CD4-positive, alpha-beta T cell (primary cell): ENCODE measurements at regions not wholly inside any gene's neighbourhood (a gene's known extent, or its start where the extent isn't known, plus 50 kb on each side); places are given as distances from the start of the nearest gene placed in this dataset.

Experiments
- ATAC-seq: fragments of 200-7000 bp; cut with Tn5 transposase; one replicate; pipeline ENCODE4 v1.10.0; 2022; ENCODE audit warnings: mild to moderate bottlenecking; ENCODE audit not compliant: poor library complexity
- CTCF ChIA-PET: fragments of 350-600 bp; sonication (Branson Sonifier 250); formaldehyde crosslinking; loops from one replicate; lab custom pipeline; 2021; ENCODE audit warnings: antibody characterized with exemption, inconsistent platforms; lab: Charles Lee
- POLR2A ChIA-PET: fragments of 350-600 bp; sonication (Branson Sonifier 250); formaldehyde crosslinking; loops from one replicate; lab custom pipeline; 2021; ENCODE audit warnings: antibody characterized with exemption, inconsistent platforms; lab: Charles Lee
- DNase-seq, 14 experiments: peaks; one replicate each; pipeline ENCODE4 v3.0.0-alpha.2; 2013 to 2020; ENCODE audit warnings: mixed read lengths in 2 of 14
- H3K27ac ChIP-seq, 2 donors: one replicate each; pipeline versions ENCODE4 v1.5.1 to v1.7.0; 2013; ENCODE audit warnings: low read length in 2 of 2, low read depth in 1 of 2, mild to moderate bottlenecking in 1 of 2
- H3K27me3 ChIP-seq, 2 experiments: 1 replicate in 1 of 2; 2 replicates in 1 of 2; pipeline versions ENCODE4 v1.6.1 to v1.7.0; 2013; ENCODE audit warnings: low read length in 2 of 2, control low read depth in 1 of 2, mild to moderate bottlenecking in 1 of 2, moderate library complexity in 1 of 2; ENCODE audit not compliant: insufficient read depth in 2 of 2, control insufficient read depth in 1 of 2
- H3K36me3 ChIP-seq: one replicate; pipeline ENCODE4 v1.6.1; 2013; ENCODE audit warnings: low read length, control low read depth; ENCODE audit not compliant: insufficient read depth
- H3K4me1 ChIP-seq: one replicate; pipeline ENCODE4 v1.6.1; 2013; ENCODE audit warnings: low read length, control low read depth; ENCODE audit not compliant: insufficient read depth
- H3K4me3 ChIP-seq: one replicate; pipeline ENCODE4 v1.5.1; 2013; ENCODE audit warnings: mild to moderate bottlenecking, low read length, moderate library complexity
- H3K9me3 ChIP-seq, 2 experiments: 1 replicate in 1 of 2; 2 replicates in 1 of 2; pipeline versions ENCODE4 v1.6.1 to v1.7.0; 2013; ENCODE audit warnings: low read length in 2 of 2, mild to moderate bottlenecking in 2 of 2, control low read depth in 1 of 2, moderate library complexity in 1 of 2; ENCODE audit not compliant: control insufficient read depth in 1 of 2, insufficient read depth in 1 of 2
- H3K27ac Mint-ChIP-seq: one replicate; pipeline ENCODE4 v1.8.0; 2020; ENCODE audit warnings: mixed read lengths
- H3K27me3 Mint-ChIP-seq: one replicate; pipeline ENCODE4 v1.8.0; 2021; ENCODE audit warnings: mixed read lengths
- H3K36me3 Mint-ChIP-seq: one replicate; pipeline ENCODE4 v1.8.0; 2021; ENCODE audit warnings: low read depth, mixed read lengths
- H3K4me1 Mint-ChIP-seq: one replicate; pipeline ENCODE4 v1.8.0; 2021; ENCODE audit warnings: low read depth, mixed read lengths
- H3K4me3 Mint-ChIP-seq: one replicate; pipeline ENCODE4 v1.8.0; 2020; ENCODE audit warnings: mild to moderate bottlenecking, mixed read lengths
- H3K9me3 Mint-ChIP-seq: one replicate; pipeline ENCODE4 v1.8.0; 2020; ENCODE audit warnings: mixed read lengths
- intact Hi-C, 2 experiments: fragments of 100-400 bp; cut with DNase I in 1 of 2; cut with micrococcal nuclease in 1 of 2; formaldehyde crosslinking; loops; one replicate each; pipeline versions ENCODE4 v1.15.1 to v1.9.0; 2023 to 2025; cut with DNase I, micrococcal nuclease
- TF ChIP-seq, protein P1 (sequence below): fragments of 200-600 bp; IDR thresholded peaks from one replicate; pipeline ENCODE4 v1.8.0; 2022; ENCODE audit warnings: antibody characterized with exemption, mild to moderate bottlenecking

- H3K4me3 Mint-ChIP-seq: no peak overlapping the region
- POLR2A ChIA-PET: interaction anchor here (0.6 kb wide), 1 partner anchor 1163 kb away, joined by 3 read pairs; no protein-coding TSS in a partner anchor
These were observed 525.7 kb downstream of the NPIPA7 start for GRCh38 chr16:16904601-16905000.

DNA sequence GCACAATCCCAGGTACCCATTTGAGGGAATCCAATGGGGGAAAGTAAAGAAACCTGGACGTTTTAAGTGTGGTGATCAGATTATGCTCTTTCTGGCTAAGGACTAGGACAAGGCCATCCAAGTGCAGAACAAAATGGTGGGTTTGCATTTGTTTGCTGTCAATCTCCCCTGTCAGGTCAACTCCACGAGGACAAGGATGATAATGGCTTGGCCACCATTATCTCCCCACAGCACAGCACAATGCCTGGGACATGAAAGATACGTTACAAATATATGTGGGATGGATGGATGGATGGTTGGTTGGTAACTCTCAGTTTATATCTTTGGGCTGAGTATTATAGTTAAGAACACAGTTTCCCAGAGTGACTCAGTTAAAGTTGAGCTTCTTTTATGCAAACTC is 526.9 kb downstream of the NPIPA7 start:
- DNase-seq: no peak
- no peaks in the 10 kb centered on the region for H3K36me3 Mint-ChIP-seq
- Histone ChIP-seq H3K4me3 (no peak overlapping the region), H3K36me3 (no peaks in the 10 kb centered on the region), H3K4me1 (no peaks in the 10 kb centered on the region), H3K9me3 (peaks cover 3 to 4% of the 10 kb centered on the region in 2 experiments), H3K27me3 (no peaks in the 10 kb centered on the region), H3K27ac (no peak overlapping the region)
- H3K27me3 Mint-ChIP-seq: peaks cover 9% of the 10 kb centered on the region
- H3K4me1 Mint-ChIP-seq: no peaks in the 10 kb centered on the region
- TF ChIP-seq, protein P1, sequence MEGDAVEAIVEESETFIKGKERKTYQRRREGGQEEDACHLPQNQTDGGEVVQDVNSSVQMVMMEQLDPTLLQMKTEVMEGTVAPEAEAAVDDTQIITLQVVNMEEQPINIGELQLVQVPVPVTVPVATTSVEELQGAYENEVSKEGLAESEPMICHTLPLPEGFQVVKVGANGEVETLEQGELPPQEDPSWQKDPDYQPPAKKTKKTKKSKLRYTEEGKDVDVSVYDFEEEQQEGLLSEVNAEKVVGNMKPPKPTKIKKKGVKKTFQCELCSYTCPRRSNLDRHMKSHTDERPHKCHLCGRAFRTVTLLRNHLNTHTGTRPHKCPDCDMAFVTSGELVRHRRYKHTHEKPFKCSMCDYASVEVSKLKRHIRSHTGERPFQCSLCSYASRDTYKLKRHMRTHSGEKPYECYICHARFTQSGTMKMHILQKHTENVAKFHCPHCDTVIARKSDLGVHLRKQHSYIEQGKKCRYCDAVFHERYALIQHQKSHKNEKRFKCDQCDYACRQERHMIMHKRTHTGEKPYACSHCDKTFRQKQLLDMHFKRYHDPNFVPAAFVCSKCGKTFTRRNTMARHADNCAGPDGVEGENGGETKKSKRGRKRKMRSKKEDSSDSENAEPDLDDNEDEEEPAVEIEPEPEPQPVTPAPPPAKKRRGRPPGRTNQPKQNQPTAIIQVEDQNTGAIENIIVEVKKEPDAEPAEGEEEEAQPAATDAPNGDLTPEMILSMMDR: no peak
- no peak for ATAC-seq
- no peak overlapping the region for H3K27ac Mint-ChIP-seq
- intact Hi-C loops: no loop called here
- H3K4me3 Mint-ChIP-seq: no peak overlapping the region
- peaks cover 5% of the 10 kb centered on the region for H3K9me3 Mint-ChIP-seq
- ChIA-PET CTCF (no interaction called here), POLR2A (no interaction called here)

More at GRCh38 chr16:16904601-16905000, 525.7 kb downstream of the NPIPA7 start:
- TF ChIP-seq, protein P1: no peak
- Mint-ChIP-seq H3K9me3 (peaks cover 9% of the 10 kb centered on the region), H3K27me3 (peaks cover 9% of the 10 kb centered on the region), H3K27ac (no peak overlapping the region), H3K4me1 (no peaks in the 10 kb centered on the region), H3K36me3 (no peaks in the 10 kb centered on the region)
- intact Hi-C loops: no loop called here
- Histone ChIP-seq H3K4me3 (no peak overlapping the region), H3K36me3 (no peaks in the 10 kb centered on the region), H3K9me3 (peaks cover 3 to 15% of the 10 kb centered on the region in 2 experiments), H3K4me1 (no peaks in the 10 kb centered on the region), H3K27ac (no peak overlapping the region), H3K27me3 (no peaks in the 10 kb centered on the region)
- DNase-seq: no peak
- CTCF ChIA-PET: no interaction called here
- ATAC-seq: no peak

GRCh38 chr16:16907089-16907488 is 528.1 kb downstream of the NPIPA7 start:
- no peak for DNase-seq
- no peaks in the 10 kb centered on the region for H3K4me1 ChIP-seq
- ATAC-seq: no peak
- peaks cover 0 to 3% of the 10 kb centered on the region in 2 experiments for H3K9me3 ChIP-seq
- H3K4me3 ChIP-seq: no peak overlapping the region
- Mint-ChIP-seq H3K4me3 (no peak overlapping the region), H3K9me3 (peaks cover 3% of the 10 kb centered on the region), H3K36me3 (no peaks in the 10 kb centered on the region), H3K27me3 (peaks cover 9% of the 10 kb centered on the region), H3K27ac (no peak overlapping the region), H3K4me1 (no peaks in the 10 kb centered on the region)
- ChIA-PET POLR2A (no interaction called here), CTCF (no interaction called here)
- no peak overlapping the region for H3K27ac ChIP-seq
- no peaks in the 10 kb centered on the region for H3K36me3 ChIP-seq
- TF ChIP-seq, protein P1: no peak
- H3K27me3 ChIP-seq: no peaks in the 10 kb centered on the region
- intact Hi-C loops: no loop called here
